Middle frontal gyrus (tissue), 1 donor: ENCODE measurements at regions not wholly inside any gene's neighbourhood (a gene's known extent, or its start where the extent isn't known, plus 50 kb on each side); places are given as distances from the start of the nearest gene placed in this dataset.

Source experiments
- DNase-seq: peaks from one replicate; pipeline ENCODE4 v3.0.0-alpha.2; 2015; ENCODE audit warnings: low spot score; ENCODE audit errors: extremely low spot score

DNA sequence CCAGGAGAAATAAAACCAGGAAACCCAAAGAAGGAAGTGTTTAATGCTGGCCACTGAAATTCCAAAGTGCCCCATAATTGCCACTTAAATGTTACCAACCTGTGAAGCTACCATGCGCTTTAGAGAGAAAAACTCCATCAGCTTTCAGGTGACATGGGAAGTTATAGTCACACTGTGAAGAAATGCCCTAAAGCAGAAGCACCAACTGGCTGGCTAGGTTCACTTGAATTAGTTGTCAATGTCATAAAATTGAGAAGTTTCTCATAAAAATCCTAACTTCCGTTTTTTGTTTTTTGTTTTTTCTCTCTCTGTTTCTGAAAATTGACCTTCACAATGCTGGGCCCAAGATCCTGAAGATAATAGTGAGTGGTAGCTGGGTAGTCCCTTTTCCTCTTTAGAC lies 167.9 kb upstream of the CTNNB1 start:
- DNase-seq = no peak

DNA sequence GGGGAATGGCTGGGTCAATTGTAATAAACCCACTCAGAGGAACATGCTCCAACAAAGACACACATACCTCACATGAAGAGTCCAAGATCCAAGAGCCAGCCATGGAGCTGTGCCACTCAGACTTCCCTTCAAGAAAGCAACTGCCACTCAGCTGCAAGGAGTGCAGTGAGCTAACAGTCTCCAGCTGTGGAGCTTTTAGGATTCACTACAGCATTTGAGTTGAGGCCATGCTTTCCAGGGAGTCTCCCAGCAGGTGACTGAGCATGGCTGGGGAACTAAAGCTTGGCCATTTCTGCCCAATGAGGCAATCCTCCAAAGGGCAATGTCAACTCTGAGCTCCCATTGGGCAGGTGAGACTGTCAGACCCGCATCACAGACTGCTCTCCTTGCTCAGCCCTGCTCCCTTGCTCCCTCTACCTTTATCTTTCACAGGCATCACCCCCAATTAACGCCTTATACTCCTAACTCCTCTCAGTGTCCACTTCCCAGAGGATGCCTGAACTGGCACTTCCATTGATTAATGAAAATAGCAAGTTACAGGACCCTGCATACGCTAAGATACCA lies 165.3 kb upstream of the CTNNB1 start:
- no peak for DNase-seq

DNA sequence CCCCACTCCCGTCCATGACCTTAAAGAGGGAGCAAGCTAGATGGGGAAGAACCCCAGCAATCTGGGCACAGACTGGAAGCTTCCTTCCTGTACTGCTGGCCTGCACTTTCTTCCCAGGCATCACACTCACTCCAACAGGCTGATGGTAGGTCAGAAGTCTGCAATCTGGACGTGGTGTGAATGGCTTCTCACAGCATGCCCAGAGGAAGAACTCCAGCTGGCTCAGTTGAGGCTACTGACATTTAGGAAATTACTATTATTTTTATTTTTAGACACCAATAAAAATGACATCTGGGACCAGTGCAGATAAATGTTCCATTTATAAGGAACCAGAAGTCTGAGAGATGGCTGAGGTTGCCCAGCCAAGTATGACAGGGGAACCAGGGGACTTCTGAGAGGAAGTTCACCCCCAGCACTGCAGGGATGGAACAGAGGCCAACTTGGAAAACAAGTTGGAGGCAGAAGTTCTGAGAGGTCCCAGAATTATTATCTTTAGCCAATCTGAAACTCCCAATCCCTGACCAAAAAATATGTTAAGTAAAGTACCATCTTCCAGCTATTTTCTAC lies 163.8 kb upstream of the CTNNB1 start:
- DNase-seq = no peak

DNA sequence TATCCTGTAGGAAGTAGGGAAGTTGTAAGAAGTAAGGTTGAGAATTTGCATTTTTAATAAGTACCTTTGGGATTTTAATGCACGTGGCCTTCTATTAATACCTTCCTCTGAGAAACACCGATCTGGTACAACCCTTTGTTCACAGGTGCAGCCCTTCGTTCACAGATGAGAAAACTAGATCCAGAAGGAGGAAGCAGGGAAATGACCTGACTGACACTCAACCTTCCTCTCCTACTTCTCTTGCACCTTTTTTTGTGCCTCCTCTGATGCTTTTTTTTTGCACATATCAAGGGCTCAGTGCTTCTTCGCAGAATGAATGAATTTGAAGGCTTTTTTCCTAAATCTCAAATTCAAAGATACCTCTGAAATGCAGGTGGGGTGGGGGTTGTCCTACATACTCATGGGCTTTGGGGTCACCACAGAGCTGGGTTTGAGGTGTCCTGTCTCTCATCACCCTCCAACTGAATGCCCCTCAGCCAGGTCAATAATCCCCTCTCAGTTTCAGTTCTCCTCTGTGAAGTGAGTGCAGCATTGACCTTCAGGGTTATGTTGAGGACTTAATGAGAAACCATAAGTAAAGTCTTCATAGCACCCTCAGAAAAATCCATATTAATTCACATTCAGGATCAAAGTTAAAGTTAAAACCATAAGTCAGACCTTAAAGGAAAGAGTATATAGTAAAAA lies 161.5 kb upstream of the CTNNB1 start:
- no peak for DNase-seq

DNA sequence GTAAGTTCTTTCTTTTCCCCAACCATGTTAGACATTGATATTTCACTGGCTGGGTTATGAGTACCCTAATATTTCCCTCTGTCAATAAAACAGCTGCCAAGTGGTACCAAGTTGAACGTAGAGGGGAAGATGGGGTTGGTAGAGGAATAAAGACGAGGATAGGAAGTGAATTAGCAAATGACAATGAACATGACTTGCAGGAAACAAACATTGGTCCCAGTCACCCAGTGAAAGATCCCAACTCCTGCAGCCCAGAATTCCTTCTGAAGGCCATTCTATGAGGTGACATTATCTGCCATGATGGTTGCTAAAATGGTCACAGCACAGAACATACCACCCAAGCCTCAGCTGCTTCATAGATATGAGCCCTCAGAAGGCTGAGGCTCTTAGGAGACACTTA lies 159.0 kb upstream of the CTNNB1 start:
- no peak for DNase-seq

DNA sequence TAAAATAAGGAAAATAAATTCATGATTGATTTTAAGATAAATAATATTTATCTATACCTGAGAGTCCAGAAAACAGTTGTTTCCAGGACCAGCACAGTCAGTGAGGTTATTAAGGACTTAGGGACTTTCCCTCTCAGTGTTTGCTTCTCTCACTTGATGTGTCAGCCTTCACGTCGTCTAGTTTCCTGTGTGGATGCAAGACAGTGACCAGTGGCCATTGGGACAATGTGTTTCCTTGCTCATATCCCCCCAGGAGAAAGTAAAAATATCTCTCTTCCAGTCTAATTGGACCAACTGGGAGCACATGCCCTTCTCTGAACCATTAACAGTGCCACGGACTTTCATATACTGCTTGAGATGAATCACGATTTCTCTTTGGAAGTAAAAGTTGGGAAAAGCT lies 157.8 kb upstream of the CTNNB1 start:
- no peak for DNase-seq

DNA sequence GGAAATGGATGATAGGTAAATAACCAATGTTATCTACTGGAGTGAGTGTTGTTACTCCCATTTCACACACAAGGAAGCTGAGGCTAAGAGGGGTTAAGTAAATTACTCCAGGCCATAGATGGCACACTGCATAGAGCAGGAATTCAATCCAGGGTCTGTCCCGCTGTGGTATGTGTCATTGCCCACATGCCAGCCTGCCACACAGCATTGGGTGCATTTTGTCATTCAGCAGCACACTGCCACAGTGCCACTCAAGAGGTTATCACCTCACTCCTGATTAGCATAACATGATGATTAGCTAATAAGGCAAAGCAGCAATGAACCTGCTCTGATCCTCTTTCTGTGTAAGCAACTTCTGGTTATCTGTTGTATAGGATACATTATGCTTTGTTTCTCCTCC lies 157.4 kb upstream of the CTNNB1 start:
- DNase-seq = no peak

DNA sequence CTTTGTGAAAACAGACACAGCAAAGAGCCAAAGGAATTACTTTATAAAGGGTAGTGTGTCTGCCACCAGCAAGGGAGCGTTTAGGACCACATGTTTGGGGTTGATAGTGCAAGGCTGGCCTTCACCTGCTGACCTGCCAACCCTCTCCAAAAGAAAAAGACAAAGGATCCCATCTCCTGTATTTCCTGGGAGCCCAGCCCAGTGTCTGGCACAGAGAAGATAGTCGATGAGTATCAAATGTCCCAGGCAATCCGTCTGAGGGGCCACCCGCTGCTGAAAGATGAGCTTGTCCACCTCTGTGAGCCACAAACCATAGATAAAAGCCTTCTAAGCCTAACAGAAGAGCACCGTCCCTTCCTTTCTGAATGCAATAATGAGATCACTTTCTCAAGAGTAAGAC lies 154.8 kb upstream of the CTNNB1 start:
- DNase-seq = no peak

DNA sequence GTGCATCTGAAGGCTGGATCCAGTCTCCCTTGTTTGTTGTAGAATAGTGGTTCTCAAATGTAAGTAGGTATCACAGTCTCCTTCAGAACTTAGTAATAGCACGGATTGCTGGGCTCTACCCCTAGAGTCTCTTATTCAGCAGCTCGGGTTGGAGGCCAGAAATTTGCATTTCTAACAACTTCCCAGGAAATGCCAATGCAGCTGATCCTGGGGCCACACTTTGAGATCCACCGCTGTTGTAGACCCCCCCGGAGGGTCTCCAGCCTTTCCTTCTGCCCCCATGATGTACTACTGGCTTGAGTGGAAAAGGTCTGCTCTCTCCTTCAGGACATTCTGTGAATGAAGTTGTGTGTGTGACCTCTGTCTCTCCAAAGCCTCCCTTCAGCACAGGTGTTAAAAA lies 153.8 kb upstream of the CTNNB1 start:
- no peak for DNase-seq

DNA sequence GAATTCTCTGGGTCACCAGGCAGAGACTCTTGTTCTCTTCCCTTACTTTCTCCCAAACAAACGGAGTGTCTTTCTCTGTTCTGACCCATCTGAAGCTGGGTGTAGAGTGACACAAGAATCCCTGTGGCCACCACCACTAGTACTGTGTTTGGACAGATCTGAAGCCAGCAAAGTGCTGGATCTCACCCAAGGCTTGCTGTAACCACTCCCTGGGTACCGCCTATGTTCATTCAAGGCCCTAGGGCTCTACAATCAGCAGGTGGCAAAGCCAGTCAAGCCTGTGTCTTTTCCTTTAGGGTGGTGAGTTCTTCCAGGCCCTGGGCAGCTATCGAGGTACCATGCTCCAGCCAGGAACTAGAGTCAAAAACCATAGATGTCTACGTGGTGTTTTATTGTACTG lies 149.2 kb upstream of the CTNNB1 start:
- no peak for DNase-seq

DNA sequence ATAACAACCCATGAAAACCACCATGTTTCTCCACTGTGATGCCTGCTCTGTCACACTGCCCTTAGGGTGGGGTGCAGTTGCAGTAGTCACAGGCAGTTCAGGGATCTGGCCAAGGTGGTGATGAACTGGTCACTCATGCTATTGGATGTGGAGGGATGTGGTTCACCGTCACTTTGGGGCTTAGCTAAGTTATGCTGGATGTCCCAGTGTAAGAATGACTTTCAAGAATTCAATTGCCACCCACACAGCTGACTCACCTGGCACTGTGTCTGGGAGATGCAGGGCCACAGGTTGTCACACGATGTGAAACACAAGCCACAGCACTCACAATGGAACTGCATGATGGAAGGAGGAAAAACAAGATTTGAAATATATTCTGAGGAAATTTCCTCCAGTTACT lies 146.1 kb upstream of the CTNNB1 start:
- DNase-seq = no peak

DNA sequence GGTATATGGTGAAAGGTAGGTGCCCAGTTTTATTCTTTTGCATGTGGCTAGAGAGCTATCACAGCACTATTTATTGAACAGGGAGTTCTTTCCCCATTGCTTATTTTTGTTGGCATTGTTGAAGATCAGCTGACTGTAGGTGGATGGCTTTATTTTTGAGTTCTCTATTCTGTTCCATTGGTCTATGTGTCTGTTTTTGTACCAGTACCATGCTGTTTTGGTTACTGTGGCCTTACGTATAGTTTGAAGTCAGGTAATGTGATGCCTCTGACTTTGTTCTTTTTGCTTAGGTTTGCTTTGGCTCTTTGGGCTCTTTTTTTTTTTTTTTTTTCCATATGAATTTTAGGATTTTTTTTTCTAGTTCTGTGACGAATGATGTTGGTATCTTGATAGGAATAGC lies 139.2 kb upstream of the CTNNB1 start:
- no peak for DNase-seq

DNA sequence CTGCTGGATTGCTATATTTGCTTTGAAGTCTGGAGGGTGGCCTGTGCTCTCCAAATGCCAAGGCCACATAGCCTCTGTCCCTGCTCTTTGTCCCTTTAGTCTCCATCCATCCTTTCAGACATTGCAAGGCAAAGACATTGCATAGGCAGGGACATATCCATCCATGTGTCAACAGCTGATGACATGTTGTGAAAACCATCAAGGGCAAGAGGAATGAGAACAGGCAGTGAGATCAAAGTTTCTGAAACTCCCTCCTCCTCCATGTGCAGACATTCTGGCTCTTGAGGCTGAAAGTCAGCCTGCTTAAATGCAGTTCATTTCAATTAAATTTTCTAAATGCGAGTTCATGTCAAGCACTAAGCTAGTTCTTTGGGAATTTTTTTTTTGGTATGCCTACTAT lies 135.2 kb upstream of the CTNNB1 start:
- no peak for DNase-seq

DNA sequence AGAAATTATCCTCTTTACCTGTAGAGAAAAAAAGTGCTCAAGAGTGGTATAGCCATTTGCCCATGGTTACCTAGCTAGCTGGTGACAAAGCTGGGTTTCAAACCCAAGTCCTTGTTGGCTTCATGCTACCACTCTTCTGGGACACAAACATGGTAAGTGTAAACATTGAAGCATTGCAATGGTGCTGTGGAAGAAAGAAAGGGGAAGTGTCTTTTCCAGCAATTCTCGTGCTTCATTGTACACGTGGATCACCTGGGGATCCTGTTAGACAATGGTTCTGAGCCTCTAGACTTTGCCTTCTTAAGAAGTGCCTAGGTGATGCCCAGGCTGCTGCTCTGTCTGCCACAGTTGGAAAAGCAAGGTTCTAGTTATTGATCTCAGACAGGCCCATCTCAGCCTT lies 134.8 kb upstream of the CTNNB1 start:
- DNase-seq = no peak

DNA sequence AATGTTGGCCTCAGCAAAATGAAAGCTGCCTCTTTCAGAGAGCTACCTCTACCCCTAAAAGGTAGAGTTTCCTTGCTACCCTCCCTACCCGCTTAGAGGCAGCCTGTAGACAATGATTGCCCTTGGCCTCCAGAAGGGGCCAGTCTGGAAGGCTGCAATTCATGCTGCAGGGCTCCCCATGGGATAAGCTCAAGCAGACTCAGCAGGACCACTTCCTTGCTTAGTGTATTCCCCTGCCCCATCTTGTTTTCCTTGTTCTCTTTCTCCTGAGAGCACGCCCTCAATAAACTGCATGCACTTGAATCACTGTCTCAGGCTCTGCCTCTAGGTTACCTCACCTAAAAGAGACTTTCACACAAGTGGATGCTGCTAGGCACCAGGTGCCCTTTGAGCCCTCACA lies 134.0 kb upstream of the CTNNB1 start:
- no peak for DNase-seq

DNA sequence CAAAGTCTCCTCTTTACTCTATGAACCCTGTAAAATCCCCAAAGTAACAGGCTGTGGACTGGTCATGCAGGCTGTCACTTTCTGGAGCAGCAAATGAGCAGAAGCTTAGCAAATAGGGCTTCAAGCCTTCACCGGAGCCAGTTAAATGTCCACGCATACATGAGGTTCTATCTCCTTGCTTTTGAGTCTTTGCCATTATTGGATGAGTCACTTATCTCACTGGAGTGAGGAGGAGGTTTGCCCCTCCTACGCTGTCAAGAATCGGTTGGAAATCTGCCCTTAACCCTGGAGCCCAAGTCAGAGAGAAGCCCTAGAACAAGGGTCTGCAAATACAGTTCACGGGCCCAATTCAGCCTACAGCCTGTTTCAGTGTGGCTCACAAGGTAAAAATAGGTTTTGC lies 126.1 kb upstream of the CTNNB1 start:
- no peak for DNase-seq

DNA sequence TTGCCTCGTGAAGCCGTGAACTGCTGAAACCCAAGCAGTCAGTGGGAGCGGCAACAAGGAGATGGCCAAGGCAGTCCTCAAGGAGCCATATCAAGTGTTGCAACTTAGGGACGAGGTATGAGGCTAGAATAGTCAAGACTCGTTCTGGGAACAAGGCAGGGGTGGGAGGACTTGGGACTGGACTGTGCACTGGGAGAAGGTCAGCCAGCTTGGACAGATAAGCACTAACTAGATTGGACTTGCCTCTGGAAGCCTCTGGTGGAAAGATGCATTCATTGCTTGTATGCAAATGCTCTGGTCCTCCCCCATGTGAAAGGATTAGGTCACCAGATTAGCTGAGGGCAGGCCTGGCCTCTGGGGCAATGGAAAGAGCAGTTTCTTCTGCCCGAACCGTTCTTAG lies 123.3 kb upstream of the CTNNB1 start:
- DNase-seq = no peak

DNA sequence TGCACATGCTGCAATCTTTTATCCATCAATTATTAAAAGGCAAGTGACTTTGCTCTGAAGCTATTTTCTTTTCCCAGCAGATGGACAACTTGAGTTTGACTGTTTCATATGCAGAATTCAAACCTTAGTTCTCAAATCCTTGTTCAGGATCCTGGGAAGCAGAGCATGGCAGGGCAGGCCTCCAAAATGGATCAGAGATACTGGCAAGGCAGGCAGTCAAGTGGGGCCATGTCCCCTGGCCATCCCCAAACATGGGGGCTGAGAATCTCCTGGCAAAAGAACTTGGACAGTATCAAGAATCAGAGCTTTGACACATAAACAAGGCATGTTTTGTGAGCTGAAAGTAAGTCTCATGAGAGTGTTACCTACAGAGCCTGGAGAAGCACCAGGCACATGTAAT lies 122.9 kb upstream of the CTNNB1 start:
- no peak for DNase-seq

DNA sequence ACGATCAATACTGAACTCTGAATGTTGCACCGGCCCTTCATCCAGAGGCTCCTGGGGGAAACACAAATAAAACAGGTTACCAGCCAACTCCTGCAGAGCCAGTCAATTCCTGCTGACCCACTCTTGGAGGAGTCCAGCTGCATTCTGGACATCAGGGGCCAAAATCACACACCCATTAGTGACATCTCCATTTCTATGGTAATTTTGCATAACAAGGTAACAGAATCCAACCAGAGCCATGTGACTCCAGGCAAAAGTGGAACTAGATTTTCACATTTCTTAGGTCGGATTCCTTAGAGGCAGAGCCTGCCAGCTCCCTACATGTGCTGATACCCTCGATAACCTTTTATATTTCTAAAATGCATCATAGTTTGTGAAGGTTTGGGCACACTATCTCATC lies 119.2 kb upstream of the CTNNB1 start:
- no peak for DNase-seq

DNA sequence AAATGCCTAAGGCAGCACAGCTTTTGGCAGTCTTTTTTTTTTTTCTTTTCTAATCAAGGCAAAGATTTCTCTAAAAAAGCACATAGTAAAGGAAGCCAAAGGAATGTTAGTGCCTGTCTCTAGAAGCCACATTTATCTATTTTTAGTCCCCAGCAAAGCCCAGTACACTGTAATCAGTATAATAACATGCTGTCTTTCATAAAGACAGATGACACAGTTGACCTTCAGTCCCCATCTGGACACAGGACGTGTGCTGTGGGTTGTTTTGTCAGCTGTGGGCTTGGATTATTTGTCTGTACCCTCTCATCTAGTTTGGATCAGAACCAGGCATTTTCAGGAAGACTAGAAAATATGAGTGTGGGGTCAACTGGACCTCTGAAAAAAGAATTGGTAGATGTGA lies 110.4 kb upstream of the CTNNB1 start:
- no peak for DNase-seq

DNA sequence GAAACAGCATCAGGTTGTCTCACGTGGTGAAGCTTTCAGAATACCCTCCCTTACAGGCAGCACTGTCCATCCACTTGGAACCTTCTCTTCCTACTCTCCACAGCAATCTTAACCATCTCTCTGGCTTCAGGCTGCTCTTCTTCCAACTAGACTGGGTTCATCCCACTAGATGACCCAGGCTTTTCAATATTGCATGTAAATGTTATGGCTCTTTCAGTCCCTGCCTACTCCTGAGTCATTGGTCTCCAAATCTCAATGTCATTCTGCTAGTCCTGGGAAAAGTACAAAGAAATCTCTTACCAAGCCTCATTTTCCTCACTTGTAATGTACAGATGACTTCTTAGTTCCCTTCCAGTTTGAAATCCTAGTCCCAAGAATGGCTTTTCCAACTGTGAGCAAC lies 109.7 kb upstream of the CTNNB1 start:
- no peak for DNase-seq

DNA sequence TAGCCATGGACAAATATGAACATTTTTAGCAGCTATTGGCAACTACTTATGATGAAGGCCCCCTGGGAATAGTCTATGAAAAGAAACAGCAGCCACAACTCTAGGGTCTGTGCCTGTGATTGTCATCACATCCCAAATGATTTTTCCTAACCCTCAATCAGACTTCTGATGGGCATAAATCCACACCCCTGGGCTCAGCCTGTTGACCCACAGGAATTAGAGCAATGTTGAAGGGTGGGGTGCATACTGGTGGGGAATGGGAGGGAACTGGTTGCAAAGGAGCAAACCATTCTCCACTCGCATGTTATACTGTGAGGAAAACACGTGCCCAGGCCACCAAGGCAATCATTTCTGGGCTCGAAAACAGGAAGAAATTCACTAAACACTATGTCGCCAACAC lies 106.5 kb upstream of the CTNNB1 start:
- no peak for DNase-seq

DNA sequence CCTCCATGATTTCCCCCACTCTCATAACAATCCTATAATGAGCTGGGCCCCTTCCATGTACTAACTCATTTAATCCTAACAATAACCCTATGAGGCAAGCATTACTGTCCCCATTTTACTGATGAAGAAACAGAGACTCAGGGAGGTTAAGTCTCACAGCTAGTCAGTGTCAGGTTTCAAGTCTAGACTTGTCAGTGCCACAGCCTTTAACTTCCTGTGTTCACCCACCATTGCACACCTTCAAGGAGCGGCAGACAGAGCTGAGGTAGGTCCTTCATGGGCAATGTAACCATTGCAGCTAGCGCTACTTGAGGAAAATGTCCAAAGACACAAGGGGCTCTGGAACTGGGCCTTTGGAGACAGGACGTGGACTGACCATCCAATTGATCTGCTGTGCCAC lies 105.8 kb upstream of the CTNNB1 start:
- DNase-seq = no peak
